Keratinocyte (primary cell): ENCODE measurements at regions not wholly inside any gene's neighbourhood (a gene's known extent, or its start where the extent isn't known, plus 50 kb on each side); places are given as distances from the start of the nearest gene placed in this dataset.

Experiments
- EZH2 ChIP-seq: IDR thresholded peaks from one replicate; pipeline ENCODE4 v1.6.1; 2012; ENCODE audit warnings: inconsistent platforms, mild to moderate bottlenecking, low read length, moderate library complexity
- TF ChIP-seq, protein P1 (sequence below), 3 experiments: IDR thresholded peaks in 1 of 3; conservative IDR thresholded peaks in 1 of 3; optimal IDR thresholded peaks in 1 of 3; 2 replicates in 2 of 3; 3 replicates in 1 of 3; pipeline versions ENCODE3 to v1.5.1; 2011; ENCODE audit warnings: low read length in 3 of 3, mild to moderate bottlenecking in 3 of 3, moderate library complexity in 2 of 3, control low read depth in 1 of 3, inconsistent platforms in 1 of 3; ENCODE audit not compliant: insufficient read depth in 2 of 3; ENCODE audit errors: extremely low read depth in 1 of 3

DNA sequence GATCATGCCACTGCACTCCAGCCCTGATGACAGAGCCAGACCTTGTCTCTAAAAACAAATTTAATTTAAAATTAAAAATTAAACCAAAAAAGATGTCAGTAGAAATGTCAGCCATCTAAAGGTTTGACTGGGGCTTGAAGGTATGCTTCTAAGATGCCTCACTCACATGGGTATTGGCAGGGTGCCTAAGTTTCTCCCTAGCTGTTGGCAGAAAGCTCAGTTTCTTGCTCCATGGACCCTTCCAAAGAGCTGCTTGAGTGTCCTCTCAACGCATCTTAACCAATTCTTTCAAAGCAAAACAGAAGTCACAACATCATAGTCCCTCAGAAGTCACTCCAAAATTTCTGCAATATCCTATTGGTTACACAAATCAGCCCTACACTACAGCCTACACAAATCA is 231.0 kb upstream of the ADGRL2 start:
- TF ChIP-seq, protein P1, sequence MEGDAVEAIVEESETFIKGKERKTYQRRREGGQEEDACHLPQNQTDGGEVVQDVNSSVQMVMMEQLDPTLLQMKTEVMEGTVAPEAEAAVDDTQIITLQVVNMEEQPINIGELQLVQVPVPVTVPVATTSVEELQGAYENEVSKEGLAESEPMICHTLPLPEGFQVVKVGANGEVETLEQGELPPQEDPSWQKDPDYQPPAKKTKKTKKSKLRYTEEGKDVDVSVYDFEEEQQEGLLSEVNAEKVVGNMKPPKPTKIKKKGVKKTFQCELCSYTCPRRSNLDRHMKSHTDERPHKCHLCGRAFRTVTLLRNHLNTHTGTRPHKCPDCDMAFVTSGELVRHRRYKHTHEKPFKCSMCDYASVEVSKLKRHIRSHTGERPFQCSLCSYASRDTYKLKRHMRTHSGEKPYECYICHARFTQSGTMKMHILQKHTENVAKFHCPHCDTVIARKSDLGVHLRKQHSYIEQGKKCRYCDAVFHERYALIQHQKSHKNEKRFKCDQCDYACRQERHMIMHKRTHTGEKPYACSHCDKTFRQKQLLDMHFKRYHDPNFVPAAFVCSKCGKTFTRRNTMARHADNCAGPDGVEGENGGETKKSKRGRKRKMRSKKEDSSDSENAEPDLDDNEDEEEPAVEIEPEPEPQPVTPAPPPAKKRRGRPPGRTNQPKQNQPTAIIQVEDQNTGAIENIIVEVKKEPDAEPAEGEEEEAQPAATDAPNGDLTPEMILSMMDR (optimal IDR thresholded peaks at IDR 0.05 in 1 of 3, IDR thresholded peaks at IDR 0.05 in 1 of 3, conservative IDR thresholded peaks at IDR 0.05 in 1 of 3; ENCODE audit: extremely low read depth in 1 of 3, insufficient read depth in 2 of 3, low read length in 3 of 3) = no peak
- no peak for TF ChIP-seq EZH2
